ENCODE measurements at regions not wholly inside any gene's neighbourhood (a gene's known extent, or its start where the extent isn't known, plus 50 kb on each side); places are given as distances from the start of the nearest gene placed in this dataset.
"Not testable (repeated sequence)": the region's sequence is repeated elsewhere in the genome, so short reads cannot be mapped to it uniquely, and the experiment has no call there.

GRCh38 chrX:111041018-111041462 lies 55.0 kb upstream of the PAK3 start:
- TF ChIP-seq CTCF (IDR thresholded peaks at IDR 0.05; ENCODE audit: control insufficient read depth, extremely low read depth, insufficient read depth), result no peak
- no peak overlapping the region for H3K4me3 ChIP-seq (ENCODE audit: low read depth, low read length)
- DNase-seq (ENCODE audit: low read depth), result no peak

- no peak overlapping the region for H3K4me3 ChIP-seq (ENCODE audit: low read depth, low read length)
- no peak for DNase-seq (ENCODE audit: low read depth)
Observed at GRCh38 chrX:111040377-111041017, 55.5 kb upstream of the PAK3 start.

GRCh38 chrX:111039606-111040005 lies 56.4 kb upstream of the PAK3 start:
- no peak for DNase-seq (ENCODE audit: low read depth)
- no peak for TF ChIP-seq CTCF (IDR thresholded peaks at IDR 0.05; ENCODE audit: control insufficient read depth, extremely low read depth, insufficient read depth)
- H3K4me3 ChIP-seq (ENCODE audit: low read depth, low read length), result no peak overlapping the region

More at GRCh38 chrX:111040377-111041017, 55.5 kb upstream of the PAK3 start:
- TF ChIP-seq CTCF (IDR thresholded peaks at IDR 0.05; ENCODE audit: control insufficient read depth, extremely low read depth, insufficient read depth), result no peak

GRCh38 chrX:111035991-111036390 lies 60.0 kb upstream of the PAK3 start:
- no peak overlapping the region for H3K4me3 ChIP-seq (ENCODE audit: low read depth, low read length)
- no peak for DNase-seq (ENCODE audit: low read depth)
- no peak for TF ChIP-seq CTCF (IDR thresholded peaks at IDR 0.05; ENCODE audit: control insufficient read depth, extremely low read depth, insufficient read depth)

GRCh38 chrX:111035256-111035655 lies 60.7 kb upstream of the PAK3 start:
- no peak for TF ChIP-seq CTCF (IDR thresholded peaks at IDR 0.05; ENCODE audit: control insufficient read depth, extremely low read depth, insufficient read depth)
- no peak for DNase-seq (ENCODE audit: low read depth)
- no peak overlapping the region for H3K4me3 ChIP-seq (ENCODE audit: low read depth, low read length)

- DNase-seq (ENCODE audit: low read depth); H3K4me3 ChIP-seq (ENCODE audit: low read depth, low read length): not testable (repeated sequence)
Observed at GRCh38 chrX:111022998-111023397, 73.0 kb upstream of the PAK3 start.

GRCh38 chrX:111020283-111020682 lies 75.7 kb upstream of the PAK3 start:
- no peak for DNase-seq (ENCODE audit: low read depth)
- H3K4me3 ChIP-seq (ENCODE audit: low read depth, low read length), result no peak overlapping the region
- TF ChIP-seq CTCF (IDR thresholded peaks at IDR 0.05; ENCODE audit: control insufficient read depth, extremely low read depth, insufficient read depth), result no peak

Data from LNCaP clone FGC (cell line).